ENCODE measurements at regions not wholly inside any gene's neighbourhood (a gene's known extent, or its start where the extent isn't known, plus 50 kb on each side); places are given as distances from the start of the nearest gene placed in this dataset.
"Not testable (repeated sequence)": the region's sequence is repeated elsewhere in the genome, so short reads cannot be mapped to it uniquely, and the experiment has no call there.

- no peak for DNase-seq
Measured at GRCh38 chr4:173685831-173686210, 155.8 kb upstream of the HAND2 start.

GRCh38 chr4:173685165-173685830 is 155.3 kb upstream of the HAND2 start:
- DNase-seq: no peak

- no peak for DNase-seq
Measured at GRCh38 chr4:173684223-173684622, 154.2 kb upstream of the HAND2 start.

- DNase-seq: no peak
Measured at GRCh38 chr4:173682609-173683008, 152.6 kb upstream of the HAND2 start.

- no peak for DNase-seq
Measured at GRCh38 chr4:173680278-173680677, 150.2 kb upstream of the HAND2 start.

- no peak for DNase-seq
Measured at GRCh38 chr4:173675446-173675845, 145.4 kb upstream of the HAND2 start.

- DNase-seq: no peak
Measured at GRCh38 chr4:173669460-173670179, 139.6 kb upstream of the HAND2 start.

GRCh38 chr4:173661001-173661400 is 131.0 kb upstream of the HAND2 start:
- DNase-seq: no peak

GRCh38 chr4:173656898-173657297 is 126.9 kb upstream of the HAND2 start:
- DNase-seq: no peak

GRCh38 chr4:173652283-173652931 is 122.4 kb upstream of the HAND2 start:
- no peak for DNase-seq

GRCh38 chr4:173651651-173652282 is 121.7 kb upstream of the HAND2 start:
- DNase-seq: no peak

GRCh38 chr4:173647902-173648301 is 117.9 kb upstream of the HAND2 start:
- DNase-seq: no peak

GRCh38 chr4:173642509-173642908 is 112.5 kb upstream of the HAND2 start:
- DNase-seq: no peak

- DNase-seq: no peak
Measured at GRCh38 chr4:173635395-173635794, 105.4 kb upstream of the HAND2 start.

GRCh38 chr4:173626277-173626676 is 96.2 kb upstream of the HAND2 start:
- no peak for DNase-seq

GRCh38 chr4:173618648-173619047 is 88.6 kb upstream of the HAND2 start:
- not testable (repeated sequence) for DNase-seq

- no peak for DNase-seq
Measured at GRCh38 chr4:173609158-173609557, 79.1 kb upstream of the HAND2 start.

GRCh38 chr4:173608632-173609031 is 78.6 kb upstream of the HAND2 start:
- not testable (repeated sequence) for DNase-seq

- DNase-seq: no peak
Measured at GRCh38 chr4:173591760-173592159, 61.7 kb upstream of the HAND2 start.

- DNase-seq: no peak
Measured at GRCh38 chr4:173590697-173591096, 60.7 kb upstream of the HAND2 start.

GRCh38 chr4:173585876-173586572 is 56.0 kb upstream of the HAND2 start:
- no peak for DNase-seq

- DNase-seq: no peak
Measured at GRCh38 chr4:173584506-173584905, 54.5 kb upstream of the HAND2 start.
